ENCODE measurements at regions not wholly inside any gene's neighbourhood (a gene's known extent, or its start where the extent isn't known, plus 50 kb on each side); places are given as distances from the start of the nearest gene placed in this dataset.

- TF ChIP-seq EZH2 (IDR thresholded peaks at IDR 0.05; ENCODE audit: low read length) (no peak), CTCF (optimal IDR thresholded peaks at IDR 0.05 in 1 of 3, IDR thresholded peaks at IDR 0.05 in 1 of 3, conservative IDR thresholded peaks at IDR 0.05 in 1 of 3; ENCODE audit: extremely low read depth in 1 of 3, insufficient read depth in 2 of 3, low read length in 3 of 3) (no peak)
Observed at GRCh38 chr2:161097157-161097556, 63.1 kb upstream of the TANK start.

Data from keratinocyte (primary cell).